ENCODE measurements at regions not wholly inside any gene's neighbourhood (a gene's known extent, or its start where the extent isn't known, plus 50 kb on each side); places are given as distances from the start of the nearest gene placed in this dataset.
"Not testable (repeated sequence)": the region's sequence is repeated elsewhere in the genome, so short reads cannot be mapped to it uniquely, and the experiment has no call there.

DNA sequence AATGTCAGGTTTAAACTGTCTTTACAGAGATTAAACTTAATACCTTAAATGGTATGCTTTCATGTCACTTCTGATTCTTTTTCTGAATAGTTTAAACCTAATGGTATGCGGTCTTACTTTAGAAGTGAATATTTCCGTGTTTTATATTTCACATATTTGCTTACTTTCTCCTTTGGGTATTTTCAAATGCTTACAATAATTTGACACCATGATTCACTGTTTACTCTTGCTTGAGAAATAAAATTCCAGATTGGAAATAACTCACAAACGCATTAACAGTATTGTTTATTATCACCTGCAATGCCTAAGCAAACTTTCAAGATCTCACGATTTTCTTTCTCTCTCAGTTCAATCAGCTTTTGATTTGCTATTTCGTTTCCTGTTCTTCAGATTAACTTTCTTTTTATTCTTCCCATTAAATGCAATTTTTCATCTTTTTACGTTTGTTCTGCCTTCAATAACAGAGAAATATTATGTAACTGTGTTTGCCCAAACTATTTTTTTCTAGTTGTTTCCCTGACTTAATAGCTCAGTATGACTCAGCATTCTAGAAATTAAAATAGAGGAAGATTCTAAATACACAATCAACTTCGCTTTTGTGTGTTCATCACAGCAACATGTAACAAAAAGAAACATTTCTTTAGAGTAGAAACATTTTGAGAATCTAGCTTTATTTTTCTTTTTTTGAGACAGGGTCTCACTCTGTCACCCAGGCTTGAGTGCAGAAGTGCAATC, 955.5 kb upstream of the PRKX start:
- no peak for DNase-seq

DNA sequence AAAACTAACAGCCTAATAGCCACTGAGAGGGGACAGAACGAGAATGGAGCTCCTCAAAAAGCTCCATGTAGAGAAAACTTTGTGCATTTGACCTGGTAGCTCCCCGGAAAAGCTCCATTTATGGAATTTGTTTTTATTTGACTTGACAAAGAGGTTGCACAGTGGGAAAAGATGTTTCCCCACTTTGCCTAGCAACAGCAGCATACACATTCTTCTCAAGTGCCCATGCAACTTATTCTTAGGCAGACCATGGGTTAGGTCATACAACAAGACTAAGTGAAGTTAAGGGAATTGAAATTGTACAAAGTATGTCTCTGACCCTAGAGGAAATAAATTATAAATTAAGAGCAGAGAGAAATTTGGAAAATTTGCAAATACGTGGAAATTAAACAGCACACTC, 949.6 kb upstream of the PRKX start:
- DNase-seq, result no peak

DNA sequence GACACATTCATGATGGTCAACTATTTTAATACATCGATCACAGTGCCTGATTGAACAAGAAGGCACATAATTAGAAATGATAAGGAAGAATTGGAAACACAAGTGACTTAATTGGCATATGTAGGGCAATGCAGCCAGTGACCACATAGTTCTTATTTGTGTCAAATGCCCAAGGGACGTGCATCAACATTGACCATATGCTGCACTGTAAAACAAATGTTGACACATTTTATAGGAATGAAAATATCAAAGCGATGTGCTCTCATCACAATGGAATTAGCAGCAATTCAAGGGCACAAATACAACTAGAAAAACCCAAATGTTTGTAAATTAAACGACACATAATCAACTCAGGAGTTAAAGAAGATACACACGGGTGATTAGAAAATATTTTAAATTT, 948.3 kb upstream of the PRKX start:
- no peak for DNase-seq

DNA sequence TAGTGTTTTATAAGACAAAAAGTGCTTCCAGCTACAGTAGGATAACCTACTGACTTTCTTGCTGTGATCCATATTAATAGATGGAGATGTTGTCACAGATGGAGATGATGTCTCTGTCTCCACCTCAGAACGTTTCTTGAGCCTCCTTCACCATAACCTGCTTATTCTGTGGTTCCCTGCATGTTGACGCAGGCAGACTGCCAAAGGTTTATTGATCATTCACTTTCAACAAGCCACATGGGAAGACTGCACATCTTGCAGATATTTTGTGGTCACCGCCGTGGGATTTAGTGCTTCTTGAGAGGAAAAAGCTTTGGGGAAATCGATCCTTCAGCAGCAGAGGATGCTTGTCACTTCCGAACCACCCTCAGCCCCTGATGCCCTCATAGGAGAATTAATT, 943.0 kb upstream of the PRKX start:
- DNase-seq, result no peak

DNA sequence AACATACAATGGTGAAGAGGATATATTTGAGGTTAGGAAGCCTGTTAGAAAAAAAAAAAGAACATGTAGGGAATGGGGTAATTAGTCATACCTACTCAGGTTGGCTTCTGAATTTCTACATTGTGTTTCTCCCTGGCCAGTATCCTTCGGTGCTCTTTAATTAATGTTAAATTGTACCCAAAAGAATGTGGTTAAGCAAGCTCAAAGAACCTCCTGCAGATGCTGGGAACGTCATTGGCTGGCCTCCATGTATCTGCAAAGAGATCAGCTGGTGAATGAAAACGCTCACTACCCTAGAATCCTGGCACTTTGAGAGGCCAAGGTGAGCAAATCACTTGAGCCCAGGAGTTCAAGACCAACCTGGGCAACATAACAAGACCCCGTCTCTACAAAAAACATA, 942.3 kb upstream of the PRKX start:
- no peak for DNase-seq

DNA sequence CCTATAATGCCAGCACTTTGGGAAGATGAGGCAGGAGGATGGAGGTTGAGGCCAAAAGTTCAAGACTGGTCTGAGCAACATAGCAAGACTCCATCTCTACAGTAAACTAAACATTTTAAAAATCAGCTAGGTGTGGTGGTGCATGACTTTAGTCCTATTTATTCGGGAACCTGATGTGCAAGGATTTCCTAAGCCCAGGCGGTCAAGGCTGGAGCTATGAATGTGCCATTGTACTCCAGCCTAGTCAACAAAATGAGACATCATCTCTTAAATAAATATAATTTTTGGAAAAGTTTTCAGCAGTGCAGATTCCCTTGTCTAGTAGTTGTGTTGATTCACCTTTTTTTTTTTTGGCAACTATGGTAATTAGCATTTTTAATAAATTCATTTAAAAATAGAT, 928.7 kb upstream of the PRKX start:
- DNase-seq, result no peak

DNA sequence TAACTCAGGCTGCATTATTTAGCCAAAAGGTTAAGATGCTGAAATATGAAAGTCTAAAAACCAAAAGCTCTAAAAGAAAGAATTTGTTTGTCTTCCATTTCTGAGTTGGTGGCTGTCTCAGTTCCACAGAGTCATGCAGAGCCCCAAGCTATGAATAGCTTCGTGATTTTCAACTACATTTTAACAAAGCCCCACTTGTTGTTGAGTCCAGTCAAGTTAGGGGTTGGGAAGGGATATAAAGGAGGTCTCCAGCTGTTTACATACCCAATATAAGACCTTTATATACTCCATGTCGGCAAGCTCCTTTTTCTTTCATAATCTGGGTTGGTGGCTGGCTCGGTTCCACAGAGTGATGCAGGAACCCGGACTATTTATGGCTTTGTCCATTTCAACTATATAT, 924.6 kb upstream of the PRKX start:
- DNase-seq, result no peak

DNA sequence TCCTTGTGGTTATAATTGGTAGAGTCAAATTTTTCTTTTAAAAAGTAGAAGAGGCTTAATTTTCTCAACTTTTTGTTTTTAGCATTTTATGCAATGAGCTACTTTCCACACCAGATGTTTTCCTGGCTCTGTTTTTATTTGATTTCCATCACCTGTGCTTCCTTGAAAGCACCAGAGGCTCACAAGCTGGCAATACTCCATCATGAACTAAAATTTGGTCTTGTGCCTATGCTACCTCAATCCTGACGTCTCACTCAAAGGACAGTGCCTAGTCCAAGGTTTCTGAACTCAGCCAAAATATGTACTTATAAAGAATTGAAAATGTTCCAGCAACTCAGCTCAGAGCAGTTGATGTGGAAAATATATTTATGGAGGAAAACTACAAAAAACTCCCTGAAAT, 914.0 kb upstream of the PRKX start:
- DNase-seq, result no peak

DNA sequence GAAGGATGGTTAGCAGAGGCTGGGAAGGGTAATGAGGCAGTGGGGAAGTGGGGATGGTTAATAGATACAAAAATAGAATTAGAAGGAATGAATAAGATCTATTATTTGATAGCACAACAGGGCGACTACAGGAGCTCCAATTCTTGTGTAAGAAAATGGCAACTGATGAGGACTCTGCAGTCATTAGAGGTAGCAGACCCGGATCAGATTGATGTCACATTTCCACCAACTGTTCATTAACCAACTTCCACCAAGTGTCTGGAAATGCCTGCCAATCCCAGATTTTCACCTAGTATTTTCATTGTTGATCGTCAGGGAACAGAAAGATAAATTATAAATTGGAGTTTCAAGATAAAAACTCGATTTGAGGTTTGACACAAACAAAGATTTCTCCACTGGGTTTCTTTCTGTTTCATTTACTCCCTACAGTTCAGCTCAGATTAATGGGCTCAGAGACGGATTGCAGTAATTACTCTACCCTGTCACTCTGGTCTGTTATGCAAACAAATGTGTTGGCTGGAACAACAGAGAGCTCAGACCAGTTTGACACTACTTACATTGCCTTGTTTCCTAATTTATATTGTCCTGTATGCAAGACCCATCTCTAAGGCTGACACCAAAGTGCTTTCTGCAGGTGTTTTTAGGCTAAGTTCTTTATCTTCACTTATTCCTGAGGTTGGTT, 909.2 kb upstream of the PRKX start:
- no peak for DNase-seq

DNA sequence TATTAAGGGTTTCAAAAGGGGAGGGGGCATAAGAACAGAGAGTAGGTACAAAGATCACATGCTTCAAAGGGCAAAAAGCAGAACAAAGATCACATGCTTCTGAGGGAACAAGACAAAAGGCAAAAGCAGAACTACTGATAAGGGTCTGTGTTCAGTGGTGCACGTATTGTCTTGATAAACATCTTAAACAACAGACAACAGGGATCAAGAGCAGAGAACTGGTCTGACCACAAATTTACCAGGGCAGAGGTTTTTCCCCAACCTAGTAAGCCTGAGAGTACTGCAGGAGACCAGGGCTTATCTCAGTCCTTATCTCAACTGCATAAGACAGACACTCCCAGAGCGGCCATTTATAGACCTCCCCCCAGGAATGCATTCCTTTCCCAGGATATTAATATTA, 900.2 kb upstream of the PRKX start:
- not testable (repeated sequence) for DNase-seq

DNA sequence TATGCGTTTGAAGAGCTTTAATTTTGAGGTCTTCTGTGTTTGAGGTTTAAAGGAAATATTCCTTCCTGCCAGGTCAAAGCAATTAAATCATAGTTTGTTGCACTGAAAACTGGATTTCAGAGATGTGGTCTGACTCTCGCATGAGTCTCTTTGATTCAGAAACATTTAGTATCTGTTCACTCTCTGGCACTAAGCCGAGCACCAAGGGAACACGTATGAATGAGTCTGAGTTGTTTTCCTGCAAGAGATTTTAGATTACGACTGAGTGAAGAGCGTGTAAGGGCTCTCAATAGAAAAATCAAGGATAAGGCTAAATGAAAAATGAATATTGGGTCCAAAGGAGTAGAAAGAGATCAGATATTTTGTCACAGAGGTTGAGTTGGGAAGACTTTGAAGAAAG, 875.4 kb upstream of the PRKX start:
- no peak for DNase-seq

DNA sequence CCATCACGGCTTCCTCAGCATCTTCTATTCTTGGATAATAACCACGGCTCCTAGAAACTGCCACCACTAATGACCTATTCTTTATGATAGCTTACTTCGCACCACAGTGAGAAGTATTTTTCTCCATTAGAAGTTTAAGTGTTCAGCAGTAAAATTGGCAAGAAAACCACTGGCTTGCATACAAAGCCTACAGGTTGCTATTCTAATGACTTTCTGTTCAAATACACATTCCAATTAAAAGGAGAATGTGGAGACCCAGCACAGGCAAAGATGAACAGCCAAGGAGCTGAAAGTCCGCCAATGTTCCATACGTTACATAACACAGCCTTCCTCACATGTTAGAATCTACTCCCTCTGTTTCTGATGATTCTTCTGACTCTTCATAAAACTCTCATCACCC, 875.0 kb upstream of the PRKX start:
- DNase-seq, result no peak

DNA sequence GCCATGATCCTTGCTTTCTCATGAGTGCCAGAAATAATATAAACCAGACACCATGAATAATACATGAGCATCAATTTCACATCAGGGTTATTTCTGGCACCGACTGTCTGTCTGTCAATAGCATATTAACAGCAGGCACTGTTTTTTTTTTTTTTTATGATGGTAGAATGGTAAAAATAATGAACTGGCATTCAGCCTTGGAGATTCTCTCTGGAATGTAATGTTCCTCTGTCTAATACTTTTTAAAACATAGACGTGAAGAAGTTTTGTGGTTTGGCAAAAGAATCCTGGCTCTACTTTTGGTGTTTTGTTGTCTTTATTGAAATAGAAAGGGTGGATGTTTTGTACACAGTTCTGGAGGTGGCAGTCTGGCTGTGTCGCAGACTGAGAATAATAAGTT, 874.6 kb upstream of the PRKX start:
- DNase-seq, result no peak

DNA sequence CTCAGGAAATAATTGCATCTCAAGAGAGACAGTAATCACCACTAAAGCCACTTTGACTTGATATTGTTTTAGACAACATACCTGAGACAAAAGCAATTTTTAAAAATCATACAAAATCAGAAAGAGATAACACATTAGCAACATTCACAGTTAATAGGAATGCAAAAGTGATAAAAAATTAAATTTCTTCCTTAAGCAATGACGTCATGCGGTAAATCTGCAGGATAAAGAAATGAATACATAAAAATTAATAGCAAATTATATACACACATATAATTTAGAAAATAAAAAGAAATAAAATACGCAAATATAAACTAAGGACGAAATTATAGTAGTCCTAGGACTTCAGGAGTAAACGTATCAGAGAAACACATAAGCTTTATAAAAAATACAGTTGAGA, 866.5 kb upstream of the PRKX start:
- no peak for DNase-seq

DNA sequence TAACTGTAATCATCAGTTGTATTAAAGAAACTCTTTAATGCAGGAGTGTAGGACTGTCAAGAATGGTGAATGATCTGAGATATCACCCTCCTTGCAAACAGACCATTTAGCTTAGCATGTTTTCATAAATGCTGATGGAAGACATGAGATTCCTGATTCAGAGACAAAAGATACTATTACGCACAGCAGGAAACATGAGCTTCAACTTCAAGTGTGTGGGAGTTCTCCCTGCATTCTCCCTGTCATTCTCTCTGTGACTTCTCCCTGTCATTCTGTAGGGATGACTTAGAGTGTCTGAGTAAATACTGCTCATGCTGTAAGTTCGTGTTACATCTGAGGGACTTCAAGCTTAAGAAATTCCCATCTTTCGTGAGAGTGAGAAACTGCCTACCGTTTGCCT, 866.0 kb upstream of the PRKX start:
- no peak for DNase-seq

DNA sequence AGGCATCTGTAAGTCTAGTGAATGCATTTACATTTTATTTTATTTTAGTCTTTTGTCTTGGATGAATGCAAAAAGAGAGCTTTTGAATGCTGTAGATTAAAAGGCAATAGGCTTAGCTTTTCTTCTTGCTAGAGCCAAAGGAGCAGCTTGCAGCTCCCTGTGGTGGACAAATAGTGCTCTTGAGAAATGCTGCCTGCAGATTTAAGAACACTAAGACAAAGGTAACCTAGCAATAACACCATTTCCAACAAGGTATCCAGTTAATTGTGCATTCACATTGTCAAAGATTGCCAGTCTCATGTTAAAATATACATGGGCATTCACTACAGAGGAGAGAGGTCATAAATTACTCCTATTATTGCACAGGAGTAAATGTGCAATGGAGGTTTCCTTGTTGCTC, 859.2 kb upstream of the PRKX start:
- DNase-seq, result no peak

DNA sequence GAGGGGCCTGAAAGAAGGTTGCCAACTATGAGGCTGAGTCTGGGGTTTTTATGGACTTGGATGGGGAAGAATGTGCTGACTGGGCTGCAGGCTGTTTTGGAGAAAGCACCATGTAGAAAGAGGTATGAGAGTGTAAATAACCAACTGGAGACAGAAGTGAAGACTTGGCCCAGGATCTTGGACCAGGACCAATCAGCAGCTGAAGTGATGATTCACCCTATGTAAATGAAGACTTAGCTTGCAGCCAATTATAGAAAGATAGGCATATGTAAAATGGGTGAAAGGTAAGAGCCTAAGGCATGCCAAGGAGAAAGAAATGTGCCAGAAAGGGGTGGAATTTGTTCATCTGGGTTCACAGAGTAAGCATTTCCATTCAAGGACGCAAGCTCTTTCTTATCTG, 856.7 kb upstream of the PRKX start:
- no peak for DNase-seq

DNA sequence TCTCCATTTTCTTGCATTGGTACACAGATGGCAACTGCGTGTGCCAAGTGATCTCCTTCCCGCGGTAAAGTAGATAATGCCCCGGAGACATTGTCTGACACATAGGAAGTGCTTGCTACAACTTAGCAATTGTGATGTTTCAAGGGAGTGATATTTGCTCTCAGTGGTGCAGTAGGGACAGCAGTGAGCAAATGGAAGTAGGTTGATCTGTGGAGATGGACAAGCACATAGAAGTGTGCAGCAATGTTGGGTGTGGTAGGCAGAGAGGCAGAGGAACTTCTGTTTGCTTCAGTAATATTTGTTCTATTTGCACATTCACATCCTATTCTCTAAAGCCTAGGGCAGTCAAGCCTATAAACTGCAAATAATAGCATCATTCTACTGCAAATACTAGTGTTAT, 846.7 kb upstream of the PRKX start:
- DNase-seq, result no peak

DNA sequence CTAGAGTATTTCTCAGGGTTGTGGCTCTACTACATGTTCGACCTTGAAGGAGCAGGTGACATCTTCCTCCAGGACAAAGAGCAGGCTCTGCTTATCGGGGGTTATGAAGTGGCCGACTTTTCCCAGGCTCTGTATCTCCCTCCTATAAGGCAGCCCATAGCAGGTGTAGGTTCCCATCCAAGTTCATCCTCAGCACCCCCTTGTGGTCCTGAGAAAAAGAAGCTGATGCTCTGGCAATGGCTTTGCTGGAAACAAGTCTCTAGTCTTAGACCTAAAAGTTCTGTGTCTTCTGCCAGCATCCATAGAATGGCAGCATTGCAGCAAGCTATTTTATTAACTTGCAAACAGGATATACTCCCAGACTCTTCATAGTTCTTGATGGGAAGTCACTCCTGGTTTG, 836.6 kb upstream of the PRKX start:
- DNase-seq, result no peak

DNA sequence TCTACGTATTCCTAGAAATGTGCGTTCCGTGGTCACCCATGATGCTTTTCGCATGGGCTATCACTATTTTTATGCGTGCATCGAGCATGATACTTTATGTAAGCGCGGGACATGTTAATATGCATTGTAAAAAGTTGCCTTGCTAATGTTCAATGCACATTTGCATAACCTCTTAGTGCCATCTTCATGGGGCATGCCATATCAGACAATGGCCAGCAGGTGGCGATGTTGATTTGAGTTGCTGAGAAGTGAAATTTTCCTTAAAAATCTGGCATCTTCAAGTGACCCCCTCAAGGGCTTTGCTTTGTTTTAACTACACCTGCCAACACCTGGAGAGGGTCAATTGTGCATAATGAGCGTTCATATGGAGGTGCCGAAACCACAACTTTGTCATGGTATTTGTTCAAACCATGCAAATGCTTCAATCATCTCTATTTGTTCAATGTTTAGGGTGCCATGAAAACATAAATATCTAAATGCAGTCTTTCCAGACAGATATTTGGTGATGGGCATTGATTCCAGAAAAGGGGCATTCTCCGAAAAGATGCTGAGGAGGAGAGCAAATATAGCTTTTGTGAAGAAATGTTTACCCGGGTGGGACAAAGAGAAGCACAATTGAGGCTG, 833.9 kb upstream of the PRKX start:
- DNase-seq, result peak; percentile 39

DNA sequence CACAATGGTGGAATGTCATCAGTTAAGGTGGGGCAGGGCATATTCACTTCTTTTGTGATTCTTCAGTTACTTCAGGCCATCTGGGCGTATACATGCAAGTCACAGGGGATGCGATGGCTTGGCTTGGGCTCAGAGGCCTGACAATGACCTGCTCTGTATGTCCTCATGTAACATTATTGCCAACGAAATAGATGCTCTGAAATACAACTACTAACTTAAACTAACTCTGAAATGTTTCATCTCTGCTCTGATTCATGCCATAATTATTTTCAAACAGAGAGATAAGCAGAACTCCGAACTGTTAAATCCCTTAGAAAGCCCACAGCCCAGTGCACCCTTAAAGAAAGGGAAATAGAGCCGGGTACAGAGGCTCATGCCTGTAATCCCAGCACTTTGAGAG, 832.7 kb upstream of the PRKX start:
- not testable (repeated sequence) for DNase-seq

DNA sequence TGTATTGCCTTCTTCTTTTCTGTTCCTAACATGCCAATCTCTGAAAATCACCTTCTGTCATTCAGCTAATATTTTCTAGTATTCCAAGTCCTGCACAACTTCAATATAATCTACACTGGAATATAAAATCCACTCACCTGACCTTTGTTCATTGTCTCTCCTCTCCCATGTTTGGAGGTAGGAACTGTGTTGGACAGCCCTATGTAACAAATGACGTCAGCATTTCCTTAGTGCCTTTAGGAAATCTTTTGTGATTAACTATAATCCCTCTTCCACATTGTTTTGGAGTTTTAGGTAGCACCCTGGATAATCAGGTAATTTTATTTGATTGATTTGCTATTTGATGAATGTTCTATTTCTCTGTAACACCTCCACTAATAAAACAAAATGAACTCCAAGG, 814.8 kb upstream of the PRKX start:
- DNase-seq, result no peak

DNA sequence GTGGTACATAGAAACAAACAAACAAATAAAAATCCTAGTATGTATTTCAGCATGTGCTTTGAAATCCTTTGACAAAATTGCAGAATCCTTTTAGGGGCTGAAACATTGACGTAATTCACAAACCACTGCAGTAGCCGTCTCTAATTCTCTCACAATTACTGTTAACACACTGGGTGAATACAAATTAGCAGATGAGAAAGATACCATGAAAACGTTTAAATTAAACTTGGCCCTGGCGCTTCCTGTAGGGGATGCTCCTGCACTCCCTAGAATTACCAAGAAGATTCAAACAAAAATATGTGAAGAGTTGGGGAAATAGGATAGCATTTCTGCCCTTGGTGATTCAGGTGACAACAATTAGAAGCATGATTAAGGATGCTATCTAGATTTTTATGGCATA, 772.5 kb upstream of the PRKX start:
- no peak for DNase-seq

DNA sequence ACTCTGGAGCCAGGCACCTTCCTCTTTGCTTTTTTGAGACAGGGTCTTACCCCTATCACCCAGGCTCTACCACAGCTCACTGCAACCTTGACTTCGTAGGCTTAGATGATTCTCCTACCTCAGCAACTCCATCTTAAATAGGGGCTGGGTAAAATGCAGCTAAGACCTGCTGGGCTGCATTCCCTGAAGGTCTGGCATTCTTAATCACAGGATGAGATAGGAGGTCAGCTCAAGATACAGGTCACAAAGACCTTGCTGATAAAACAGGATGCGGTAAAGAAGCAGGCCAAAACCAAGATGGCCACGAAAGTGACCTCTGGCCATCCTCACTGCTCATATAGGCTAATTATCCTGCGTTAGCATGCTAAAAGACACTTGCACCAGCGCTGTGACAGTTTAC, 770.8 kb upstream of the PRKX start:
- DNase-seq, result no peak

DNA sequence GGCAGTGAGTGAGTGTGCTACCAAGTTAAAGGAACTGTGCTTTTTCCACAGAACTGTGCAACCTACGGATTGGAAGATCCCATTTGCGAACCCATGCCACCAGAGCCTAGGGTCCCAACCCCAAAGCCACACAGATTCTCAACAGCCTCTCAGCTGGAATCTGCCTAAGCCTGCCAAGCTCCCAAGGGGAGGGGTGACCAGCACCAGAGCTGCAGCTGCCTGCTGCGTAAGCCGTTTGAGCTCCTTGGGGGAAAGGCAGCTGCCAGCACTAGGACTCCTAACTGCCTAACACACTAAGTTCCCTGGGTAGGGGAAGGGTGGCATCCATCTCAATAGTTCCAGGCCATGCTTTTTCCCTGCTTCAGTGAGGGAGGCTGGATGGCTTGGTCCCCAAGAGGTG, 738.1 kb upstream of the PRKX start:
- no peak for DNase-seq

All from suppressor macrophage treated with lipopolysaccharide for 4 hours (primary cell).